ENCODE measurements at regions not wholly inside any gene's neighbourhood (a gene's known extent, or its start where the extent isn't known, plus 50 kb on each side); places are given as distances from the start of the nearest gene placed in this dataset.

DNA sequence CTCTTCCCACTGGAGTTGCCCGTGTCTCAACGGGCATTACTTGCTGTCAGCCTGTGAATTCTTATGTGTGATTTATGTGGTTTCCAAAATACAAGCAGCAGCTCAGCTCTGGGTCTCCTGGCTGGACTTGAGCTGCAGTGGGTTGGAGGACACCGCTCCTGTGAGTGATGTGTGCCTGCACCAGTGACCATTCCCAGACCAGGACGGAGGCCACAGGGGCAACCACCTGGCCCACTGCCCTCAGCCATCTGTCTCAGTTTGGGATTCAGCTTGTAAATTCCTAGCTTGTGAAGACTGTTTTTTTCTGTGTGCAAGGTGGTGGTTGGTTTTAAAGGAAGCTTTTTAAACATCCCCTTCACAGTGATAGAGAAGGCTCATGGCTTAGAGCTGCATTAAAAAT lies 261.0 kb downstream of the BCL2 start:
- DNase-seq (no peak), ATAC-seq (ENCODE audit: low read depth) (no peak)
- Histone ChIP-seq H2AK5ac (ENCODE audit: low read depth, low read length) (no peak overlapping the region), H3K14ac (replicated peaks; ENCODE audit: low read depth, low read length) (no peak overlapping the region), H3K4me2 (ENCODE audit: low read depth, low read length) (no peak overlapping the region), H3K9me1 (ENCODE audit: insufficient read depth, low read length) (no peaks in the 10 kb centered on the region), H2AFZ (replicated peaks; ENCODE audit: low read length, poor library complexity) (no peak overlapping the region), H4K20me1 (ENCODE audit: insufficient read depth, low read length) (no peaks in the 10 kb centered on the region), H3K9ac (ENCODE audit: low read depth, low read length) (no peak overlapping the region), H4K5ac (ENCODE audit: low read depth, low read length) (no peak overlapping the region), H2AK9ac (replicated peaks; ENCODE audit: low read depth, low read length, poor library complexity) (no peak overlapping the region), H4K91ac (ENCODE audit: insufficient read depth, low read depth, low read length) (no peak overlapping the region), H3K4me3 (ENCODE audit: insufficient read depth, low read depth, low read length) (no peak overlapping the region), H3K4me1 (ENCODE audit: control insufficient read depth, insufficient read depth, low read length) (no peaks in the 10 kb centered on the region), H3K18ac (ENCODE audit: low read depth, low read length) (no peak overlapping the region), H3K36me3 (ENCODE audit: control insufficient read depth, insufficient read depth, low read length) (no peaks in the 10 kb centered on the region), H3K9me3 (ENCODE audit: control insufficient read depth, insufficient read depth, low read length) (no peaks in the 10 kb centered on the region), H4K8ac (ENCODE audit: low read depth in 2 of 2, low read length in 2 of 2) (no peak overlapping the region), H3K27ac (ENCODE audit: insufficient read depth, low read length) (no peak overlapping the region), H2BK5ac (ENCODE audit: low read depth, low read length, poor library complexity, severe bottlenecking) (no peak overlapping the region), H3K27me3 (ENCODE audit: control insufficient read depth, insufficient read depth, low read length) (peaks cover 2% of the 10 kb centered on the region; the same call in 1 of the 2 replicates), H3K79me1 (ENCODE audit: low read depth in 1 of 2, low read length in 2 of 2) (no peaks in the 10 kb centered on the region), H3K56ac (ENCODE audit: extremely low read depth, insufficient read depth, low read length) (no peak overlapping the region), H2BK20ac (ENCODE audit: low read depth, low read length) (no peak overlapping the region), H2BK120ac (ENCODE audit: low read depth, low read length) (no peak overlapping the region), H2BK15ac (ENCODE audit: low read depth, low read length) (no peak overlapping the region), H3K4ac (ENCODE audit: low read depth, low read length) (no peak overlapping the region), H3K23ac (ENCODE audit: low read depth, low read length) (no peak overlapping the region)
- 88% methylated on average over 1 of the region's 4 CpGs; no CpG with 5 or more reads in 1 of the 2 experiments for WGBS, 2 experiments (ENCODE audit: extremely low coverage in 2 of 2, insufficient read length in 1 of 2)
- ChIA-PET POLR2A (ENCODE audit: unreplicated experiment) (no interaction called here), CTCF (no interaction called here)
- dilution Hi-C loops (cut with HindIII; ENCODE audit: low sequenced_read_pairs, unreplicated experiment) = no loop called here
- in situ Hi-C loops (cut with MboI; ENCODE audit: low sequenced_read_pairs) = no loop called here
- intact Hi-C loops (cut with micrococcal nuclease) = no loop called here
- BruUV-seq (replicated peaks) = no TSS peak
- no peak for TF ChIP-seq FOS (IDR thresholded peaks at IDR 0.05; ENCODE audit: low read depth, low read length)
- TF ChIP-seq, protein P1, sequence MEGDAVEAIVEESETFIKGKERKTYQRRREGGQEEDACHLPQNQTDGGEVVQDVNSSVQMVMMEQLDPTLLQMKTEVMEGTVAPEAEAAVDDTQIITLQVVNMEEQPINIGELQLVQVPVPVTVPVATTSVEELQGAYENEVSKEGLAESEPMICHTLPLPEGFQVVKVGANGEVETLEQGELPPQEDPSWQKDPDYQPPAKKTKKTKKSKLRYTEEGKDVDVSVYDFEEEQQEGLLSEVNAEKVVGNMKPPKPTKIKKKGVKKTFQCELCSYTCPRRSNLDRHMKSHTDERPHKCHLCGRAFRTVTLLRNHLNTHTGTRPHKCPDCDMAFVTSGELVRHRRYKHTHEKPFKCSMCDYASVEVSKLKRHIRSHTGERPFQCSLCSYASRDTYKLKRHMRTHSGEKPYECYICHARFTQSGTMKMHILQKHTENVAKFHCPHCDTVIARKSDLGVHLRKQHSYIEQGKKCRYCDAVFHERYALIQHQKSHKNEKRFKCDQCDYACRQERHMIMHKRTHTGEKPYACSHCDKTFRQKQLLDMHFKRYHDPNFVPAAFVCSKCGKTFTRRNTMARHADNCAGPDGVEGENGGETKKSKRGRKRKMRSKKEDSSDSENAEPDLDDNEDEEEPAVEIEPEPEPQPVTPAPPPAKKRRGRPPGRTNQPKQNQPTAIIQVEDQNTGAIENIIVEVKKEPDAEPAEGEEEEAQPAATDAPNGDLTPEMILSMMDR (conservative IDR thresholded peaks at IDR 0.05; ENCODE audit: low read depth, low read length) = no peak
- TF ChIP-seq RFX5 (IDR thresholded peaks at IDR 0.05; ENCODE audit: low read depth, low read length) = no peak
- no peak for TF ChIP-seq POLR2A (IDR thresholded peaks at IDR 0.05; ENCODE audit: low read depth, low read length)
- TF ChIP-seq MAFK (IDR thresholded peaks at IDR 0.05; ENCODE audit: low read depth, low read length) = no peak
- no peak for TF ChIP-seq RAD21 (IDR thresholded peaks at IDR 0.05; ENCODE audit: low read length)
- no peak for TF ChIP-seq CHD1 (IDR thresholded peaks at IDR 0.05; ENCODE audit: low read depth, low read length)
